Stimulated activated CD8-positive, alpha-beta memory T cell treated with anti-CD3 and anti-CD28 coated beads, Interleukin-7, amount 100 ng/mL, for 4 hours (primary cell): ENCODE measurements at regions not wholly inside any gene's neighbourhood (a gene's known extent, or its start where the extent isn't known, plus 50 kb on each side); places are given as distances from the start of the nearest gene placed in this dataset.

Source experiments
- DNase-seq, 2 donors: peaks; one replicate each; pipeline ENCODE4 v3.0.0-alpha.2; 2020; ENCODE audit warnings: low read depth in 2 of 2

GRCh38 chr16:13291591-13292333 is 390.4 kb downstream of the SHISA9 start:
- DNase-seq = no peak

- DNase-seq = no peak
Observed at GRCh38 chr16:13296206-13296605, 394.8 kb downstream of the SHISA9 start.

DNA sequence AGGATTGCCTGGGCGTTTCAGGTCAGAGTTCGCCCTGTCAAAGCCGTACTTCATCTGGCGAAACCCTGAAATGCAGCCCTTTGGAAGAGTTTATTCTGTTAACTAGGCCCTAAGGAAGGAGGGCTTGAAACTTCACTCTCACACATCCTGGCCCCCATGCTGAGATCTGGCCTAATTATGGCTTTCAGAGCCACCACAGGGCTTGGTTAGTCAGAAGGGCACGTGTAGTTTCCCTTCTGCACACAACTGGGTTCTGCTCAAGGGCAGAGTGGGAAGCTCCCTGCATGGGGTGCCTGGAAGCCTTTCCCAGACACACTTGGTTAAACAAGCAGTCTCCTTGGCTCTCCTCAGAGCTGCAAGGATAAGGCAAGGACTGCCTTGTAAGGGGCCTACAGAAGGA is 397.3 kb downstream of the SHISA9 start:
- no peak for DNase-seq

GRCh38 chr16:13300066-13300840 is 398.9 kb downstream of the SHISA9 start:
- no peak for DNase-seq

- DNase-seq = no peak
Observed at GRCh38 chr16:13305019-13305755, 403.8 kb downstream of the SHISA9 start.

- no peak for DNase-seq
Observed at GRCh38 chr16:13306161-13306995, 405.0 kb downstream of the SHISA9 start.

GRCh38 chr16:13307255-13307654 is 405.9 kb downstream of the SHISA9 start:
- no peak for DNase-seq

GRCh38 chr16:13307851-13308250 is 406.5 kb downstream of the SHISA9 start:
- DNase-seq = no peak

DNA sequence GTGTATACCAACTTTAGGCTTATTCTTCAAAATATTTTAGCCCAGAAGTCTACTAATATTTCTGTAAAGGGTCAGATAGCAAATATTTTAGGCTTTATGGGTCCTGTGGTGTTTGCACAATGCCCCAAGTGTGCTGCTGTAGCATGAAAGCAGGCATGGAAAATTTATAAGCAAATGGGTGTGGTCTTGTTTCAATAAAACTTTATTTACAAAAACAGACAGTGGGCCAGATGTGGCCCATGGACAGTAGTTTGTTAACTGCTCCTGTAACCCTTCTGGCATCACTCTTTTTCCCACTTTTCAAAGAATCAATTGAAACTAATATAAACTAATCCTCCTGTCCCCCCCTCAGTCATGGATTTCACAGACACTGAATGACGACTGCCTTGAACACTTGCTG is 410.7 kb downstream of the SHISA9 start:
- no peak for DNase-seq

- DNase-seq = no peak
Observed at GRCh38 chr16:13313351-13313750, 412.0 kb downstream of the SHISA9 start.

GRCh38 chr16:13314633-13315032 is 413.2 kb downstream of the SHISA9 start:
- DNase-seq = no peak

- DNase-seq = no peak
Observed at GRCh38 chr16:13315642-13316427, 414.4 kb downstream of the SHISA9 start.

- no peak for DNase-seq
Observed at GRCh38 chr16:13322336-13322735, 420.9 kb downstream of the SHISA9 start.

GRCh38 chr16:13324851-13325250 is 423.5 kb downstream of the SHISA9 start:
- DNase-seq = no peak

- no peak for DNase-seq
Observed at GRCh38 chr16:13325396-13325795, 424.0 kb downstream of the SHISA9 start.

- DNase-seq = no peak
Observed at GRCh38 chr16:13331918-13332317, 430.5 kb downstream of the SHISA9 start.

- DNase-seq = no peak
Observed at GRCh38 chr16:13332713-13333255, 431.4 kb downstream of the SHISA9 start.

DNA sequence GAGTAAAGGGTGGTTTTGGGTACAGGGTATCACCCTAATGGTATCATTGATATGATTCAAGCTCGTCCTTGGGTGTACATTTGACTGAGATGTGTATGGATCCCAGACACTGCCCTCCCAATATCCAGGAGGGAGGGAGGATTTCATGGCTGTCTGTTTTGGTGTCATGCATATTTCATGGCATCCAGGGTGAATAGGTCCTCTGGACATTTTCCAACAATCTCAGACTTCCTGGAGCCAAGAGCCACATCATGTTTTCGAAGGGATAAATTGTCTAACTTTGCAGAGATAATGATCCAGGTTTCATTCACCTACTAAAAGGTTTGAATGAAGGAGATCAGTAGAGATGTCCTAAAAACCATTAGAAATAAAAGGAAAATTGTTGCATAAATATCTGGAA is 431.9 kb downstream of the SHISA9 start:
- no peak for DNase-seq

GRCh38 chr16:13335879-13336278 is 434.5 kb downstream of the SHISA9 start:
- no peak for DNase-seq

DNA sequence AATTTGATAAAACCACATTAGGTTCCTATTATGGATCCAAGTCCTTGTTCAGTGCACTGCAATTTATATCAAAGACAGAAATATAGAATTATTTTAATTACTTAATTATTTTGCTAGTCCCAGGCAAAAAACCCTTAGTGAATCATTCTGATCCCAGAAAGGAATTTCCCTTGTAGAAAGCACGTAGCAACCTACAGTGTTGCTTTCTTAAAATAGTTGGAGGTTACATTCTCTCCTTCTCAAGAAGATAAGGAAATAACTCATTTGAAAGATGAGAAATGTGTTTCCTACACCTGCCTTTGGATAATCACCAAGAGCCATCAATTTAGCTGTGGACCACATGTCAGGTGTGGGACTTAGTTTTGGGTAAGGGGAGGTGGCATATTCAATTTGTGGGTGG is 434.9 kb downstream of the SHISA9 start:
- no peak for DNase-seq
